ENCODE measurements at regions not wholly inside any gene's neighbourhood (a gene's known extent, or its start where the extent isn't known, plus 50 kb on each side); places are given as distances from the start of the nearest gene placed in this dataset.

GRCh38 chr6:48917233-48917632 is 545.8 kb downstream of the MMUT start:
- Mint-ChIP-seq H3K4me3 (ENCODE audit: unreplicated experiment) (no peak overlapping the region), H3K27ac (ENCODE audit: unreplicated experiment) (no peak overlapping the region), H3K36me3 (ENCODE audit: low read depth, unreplicated experiment) (no peaks in the 10 kb centered on the region), H3K4me1 (ENCODE audit: unreplicated experiment) (no peaks in the 10 kb centered on the region), H3K9me3 (ENCODE audit: unreplicated experiment) (no peaks in the 10 kb centered on the region), H3K27me3 (ENCODE audit: unreplicated experiment) (no peaks in the 10 kb centered on the region)
- no peak for DNase-seq (ENCODE audit: low spot score)
- TF ChIP-seq CTCF (IDR thresholded peaks at IDR 0.05; ENCODE audit: unreplicated experiment) = no peak

- H3K27ac Mint-ChIP-seq (ENCODE audit: unreplicated experiment) = no peak overlapping the region
- no peak overlapping the region for H3K4me3 Mint-ChIP-seq (ENCODE audit: unreplicated experiment)
- H3K36me3 Mint-ChIP-seq (ENCODE audit: low read depth, unreplicated experiment) = no peaks in the 10 kb centered on the region
- no peak for DNase-seq (ENCODE audit: low spot score)
- no peaks in the 10 kb centered on the region for H3K9me3 Mint-ChIP-seq (ENCODE audit: unreplicated experiment)
- H3K4me1 Mint-ChIP-seq (ENCODE audit: unreplicated experiment) = no peaks in the 10 kb centered on the region
- TF ChIP-seq CTCF (IDR thresholded peaks at IDR 0.05; ENCODE audit: unreplicated experiment) = no peak
- no peaks in the 10 kb centered on the region for H3K27me3 Mint-ChIP-seq (ENCODE audit: unreplicated experiment)
Observed at GRCh38 chr6:48916607-48917006, 546.4 kb downstream of the MMUT start.

GRCh38 chr6:48915591-48915990 is 547.5 kb downstream of the MMUT start:
- DNase-seq (ENCODE audit: low spot score) = no peak
- Mint-ChIP-seq H3K4me3 (ENCODE audit: unreplicated experiment) (no peak overlapping the region), H3K9me3 (ENCODE audit: unreplicated experiment) (no peaks in the 10 kb centered on the region), H3K36me3 (ENCODE audit: low read depth, unreplicated experiment) (no peaks in the 10 kb centered on the region), H3K27ac (ENCODE audit: unreplicated experiment) (no peak overlapping the region), H3K27me3 (ENCODE audit: unreplicated experiment) (no peaks in the 10 kb centered on the region), H3K4me1 (ENCODE audit: unreplicated experiment) (no peaks in the 10 kb centered on the region)
- no peak for TF ChIP-seq CTCF (IDR thresholded peaks at IDR 0.05; ENCODE audit: unreplicated experiment)

- TF ChIP-seq CTCF (IDR thresholded peaks at IDR 0.05; ENCODE audit: unreplicated experiment) = no peak
Observed at GRCh38 chr6:48912503-48912902, 550.5 kb downstream of the MMUT start.

GRCh38 chr6:48904809-48905208 is 558.2 kb downstream of the MMUT start:
- no peak for TF ChIP-seq CTCF (IDR thresholded peaks at IDR 0.05; ENCODE audit: unreplicated experiment)
- no peaks in the 10 kb centered on the region for H3K9me3 Mint-ChIP-seq (ENCODE audit: unreplicated experiment)
- no peaks in the 10 kb centered on the region for H3K36me3 Mint-ChIP-seq (ENCODE audit: low read depth, unreplicated experiment)
- no peak overlapping the region for H3K4me3 Mint-ChIP-seq (ENCODE audit: unreplicated experiment)
- no peaks in the 10 kb centered on the region for H3K27me3 Mint-ChIP-seq (ENCODE audit: unreplicated experiment)
- no peak for DNase-seq (ENCODE audit: low spot score)
- no peaks in the 10 kb centered on the region for H3K4me1 Mint-ChIP-seq (ENCODE audit: unreplicated experiment)
- no peak overlapping the region for H3K27ac Mint-ChIP-seq (ENCODE audit: unreplicated experiment)

More at GRCh38 chr6:48912503-48912902, 550.5 kb downstream of the MMUT start:
- Mint-ChIP-seq H3K27ac (ENCODE audit: unreplicated experiment) (no peak overlapping the region), H3K9me3 (ENCODE audit: unreplicated experiment) (no peaks in the 10 kb centered on the region), H3K27me3 (ENCODE audit: unreplicated experiment) (no peaks in the 10 kb centered on the region), H3K4me1 (ENCODE audit: unreplicated experiment) (no peaks in the 10 kb centered on the region), H3K36me3 (ENCODE audit: low read depth, unreplicated experiment) (no peaks in the 10 kb centered on the region), H3K4me3 (ENCODE audit: unreplicated experiment) (no peak overlapping the region)
- no peak for DNase-seq (ENCODE audit: low spot score)
